ENCODE measurements at regions not wholly inside any gene's neighbourhood (a gene's known extent, or its start where the extent isn't known, plus 50 kb on each side); places are given as distances from the start of the nearest gene placed in this dataset.

- no peaks in the 10 kb centered on the region for H3K4me1 ChIP-seq (ENCODE audit: control insufficient read depth in 2 of 2, insufficient read depth in 2 of 2, low read length in 2 of 2)
- Mint-ChIP-seq H3K27me3 (no peaks in the 10 kb centered on the region), H3K27ac (no peak overlapping the region), H3K4me3 (no peak overlapping the region), H3K36me3 (no peaks in the 10 kb centered on the region), H3K9me3 (peaks cover 0 to 3% (median 0%) of the 10 kb centered on the region in 11 donors), H3K4me1 (no peaks in the 10 kb centered on the region)
- POLR2A ChIA-PET: no interaction called here
- H3K36me3 ChIP-seq (ENCODE audit: control insufficient read depth in 2 of 3, insufficient read depth in 3 of 3, low read length in 3 of 3): no peaks in the 10 kb centered on the region
- intact Hi-C loops (cut with micrococcal nuclease): no loop called here
- ATAC-seq: no peak
- CTCF ChIA-PET: no interaction called here
- DNase-seq: no peak
- H3K4me3 ChIP-seq (ENCODE audit: low read length): no peak overlapping the region
- H3K27ac ChIP-seq (ENCODE audit: low read depth, low read length): no peak overlapping the region
- no peaks in the 10 kb centered on the region for H3K27me3 ChIP-seq (ENCODE audit: control insufficient read depth in 2 of 2, insufficient read depth in 2 of 2, low read length in 2 of 2)
- H3K9me3 ChIP-seq (ENCODE audit: control insufficient read depth in 2 of 3, low read length in 3 of 3): no peaks in the 10 kb centered on the region
These were observed 127.4 kb upstream of the POF1B start for GRCh38 chrX:85506871-85507270.

GRCh38 chrX:85505801-85506200 is 126.3 kb upstream of the POF1B start:
- H3K27ac ChIP-seq (ENCODE audit: low read depth, low read length): no peak overlapping the region
- no peaks in the 10 kb centered on the region for H3K4me1 Mint-ChIP-seq
- no peaks in the 10 kb centered on the region for H3K9me3 ChIP-seq (ENCODE audit: control insufficient read depth in 2 of 3, low read length in 3 of 3)
- POLR2A ChIA-PET: no interaction called here
- H3K4me3 Mint-ChIP-seq: no peak overlapping the region
- H3K36me3 ChIP-seq (ENCODE audit: control insufficient read depth in 2 of 3, insufficient read depth in 3 of 3, low read length in 3 of 3): no peaks in the 10 kb centered on the region
- H3K27ac Mint-ChIP-seq: no peak overlapping the region
- ATAC-seq (no peak), DNase-seq (no peak)
- H3K27me3 ChIP-seq (ENCODE audit: control insufficient read depth in 2 of 2, insufficient read depth in 2 of 2, low read length in 2 of 2): no peaks in the 10 kb centered on the region
- no peaks in the 10 kb centered on the region for H3K36me3 Mint-ChIP-seq
- H3K27me3 Mint-ChIP-seq: no peaks in the 10 kb centered on the region
- no peaks in the 10 kb centered on the region for H3K4me1 ChIP-seq (ENCODE audit: control insufficient read depth in 2 of 2, insufficient read depth in 2 of 2, low read length in 2 of 2)
- H3K9me3 Mint-ChIP-seq: peaks cover 0 to 3% (median 0%) of the 10 kb centered on the region in 11 donors
- CTCF ChIA-PET: interaction anchor here (0.6 kb wide), 1 partner anchor 78 kb away, joined by 3 read pairs; no protein-coding TSS in a partner anchor
- intact Hi-C loops (cut with micrococcal nuclease): no loop called here
- H3K4me3 ChIP-seq (ENCODE audit: low read length): no peak overlapping the region

- no peaks in the 10 kb centered on the region for H3K36me3 ChIP-seq (ENCODE audit: control insufficient read depth in 2 of 3, insufficient read depth in 3 of 3, low read length in 3 of 3)
- CTCF ChIA-PET: no interaction called here
- POLR2A ChIA-PET: no interaction called here
These were observed 124.9 kb upstream of the POF1B start for GRCh38 chrX:85504381-85504780.

GRCh38 chrX:85503258-85504158 is 124.0 kb upstream of the POF1B start:
- H3K4me1 ChIP-seq (ENCODE audit: control insufficient read depth in 2 of 2, insufficient read depth in 2 of 2, low read length in 2 of 2): no peaks in the 10 kb centered on the region
- POLR2A ChIA-PET: no interaction called here
- H3K27me3 Mint-ChIP-seq: no peaks in the 10 kb centered on the region

More at GRCh38 chrX:85504381-85504780, 124.9 kb upstream of the POF1B start:
- H3K4me3 Mint-ChIP-seq: no peak overlapping the region
- H3K4me1 Mint-ChIP-seq: no peaks in the 10 kb centered on the region
- H3K27ac Mint-ChIP-seq: no peak overlapping the region
- no peaks in the 10 kb centered on the region for H3K27me3 Mint-ChIP-seq
- Histone ChIP-seq H3K4me3 (ENCODE audit: low read length) (no peak overlapping the region), H3K27ac (ENCODE audit: low read depth, low read length) (no peak overlapping the region), H3K4me1 (ENCODE audit: control insufficient read depth in 2 of 2, insufficient read depth in 2 of 2, low read length in 2 of 2) (no peaks in the 10 kb centered on the region), H3K27me3 (ENCODE audit: control insufficient read depth in 2 of 2, insufficient read depth in 2 of 2, low read length in 2 of 2) (no peaks in the 10 kb centered on the region), H3K9me3 (ENCODE audit: control insufficient read depth in 2 of 3, low read length in 3 of 3) (no peaks in the 10 kb centered on the region)
- no peaks in the 10 kb centered on the region for H3K36me3 Mint-ChIP-seq
- intact Hi-C loops (cut with micrococcal nuclease): no loop called here
- no peak for ATAC-seq
- peaks cover 0 to 3% (median 0%) of the 10 kb centered on the region in 11 donors for H3K9me3 Mint-ChIP-seq
- no peak for DNase-seq

GRCh38 chrX:85501349-85501748 is 121.9 kb upstream of the POF1B start:
- no peaks in the 10 kb centered on the region for H3K9me3 ChIP-seq (ENCODE audit: control insufficient read depth in 2 of 3, low read length in 3 of 3)
- H3K4me3 Mint-ChIP-seq: no peak overlapping the region
- H3K27ac ChIP-seq (ENCODE audit: low read depth, low read length): no peak overlapping the region
- intact Hi-C loops (cut with micrococcal nuclease): no loop called here
- DNase-seq (no peak), ATAC-seq (no peak)
- H3K27me3 Mint-ChIP-seq: no peaks in the 10 kb centered on the region
- no peaks in the 10 kb centered on the region for H3K36me3 ChIP-seq (ENCODE audit: control insufficient read depth in 2 of 3, insufficient read depth in 3 of 3, low read length in 3 of 3)
- no peaks in the 10 kb centered on the region for H3K4me1 Mint-ChIP-seq
- H3K27me3 ChIP-seq (ENCODE audit: control insufficient read depth in 2 of 2, insufficient read depth in 2 of 2, low read length in 2 of 2): no peaks in the 10 kb centered on the region
- H3K9me3 Mint-ChIP-seq: peaks cover 0 to 8% (median 0%) of the 10 kb centered on the region in 11 donors
- ChIA-PET POLR2A (no interaction called here), CTCF (no interaction called here)
- H3K36me3 Mint-ChIP-seq: no peaks in the 10 kb centered on the region
- no peak overlapping the region for H3K4me3 ChIP-seq (ENCODE audit: low read length)
- H3K4me1 ChIP-seq (ENCODE audit: control insufficient read depth in 2 of 2, insufficient read depth in 2 of 2, low read length in 2 of 2): no peaks in the 10 kb centered on the region
- H3K27ac Mint-ChIP-seq: no peak overlapping the region

More at GRCh38 chrX:85503258-85504158, 124.0 kb upstream of the POF1B start:
- DNase-seq (no peak), ATAC-seq (no peak)
- H3K27ac ChIP-seq (ENCODE audit: low read depth, low read length): no peak overlapping the region
- H3K4me3 ChIP-seq (ENCODE audit: low read length): no peak overlapping the region
- H3K27me3 ChIP-seq (ENCODE audit: control insufficient read depth in 2 of 2, insufficient read depth in 2 of 2, low read length in 2 of 2): no peaks in the 10 kb centered on the region
- Mint-ChIP-seq H3K27ac (no peak overlapping the region), H3K4me3 (no peak overlapping the region), H3K4me1 (no peaks in the 10 kb centered on the region), H3K36me3 (no peaks in the 10 kb centered on the region), H3K9me3 (peaks cover 0 to 6% (median 0%) of the 10 kb centered on the region in 11 donors)
- no peaks in the 10 kb centered on the region for H3K36me3 ChIP-seq (ENCODE audit: control insufficient read depth in 2 of 3, insufficient read depth in 3 of 3, low read length in 3 of 3)
- intact Hi-C loops (cut with micrococcal nuclease): no loop called here
- CTCF ChIA-PET: no interaction called here
- no peaks in the 10 kb centered on the region for H3K9me3 ChIP-seq (ENCODE audit: control insufficient read depth in 2 of 3, low read length in 3 of 3)

GRCh38 chrX:85499400-85499799 is 119.9 kb upstream of the POF1B start:
- no peak overlapping the region for H3K4me3 Mint-ChIP-seq
- peaks cover 0 to 8% (median 0%) of the 10 kb centered on the region in 11 donors for H3K9me3 Mint-ChIP-seq
- no peaks in the 10 kb centered on the region for H3K27me3 Mint-ChIP-seq
- Histone ChIP-seq H3K27ac (ENCODE audit: low read depth, low read length) (no peak overlapping the region), H3K36me3 (ENCODE audit: control insufficient read depth in 2 of 3, insufficient read depth in 3 of 3, low read length in 3 of 3) (no peaks in the 10 kb centered on the region), H3K4me1 (ENCODE audit: control insufficient read depth in 2 of 2, insufficient read depth in 2 of 2, low read length in 2 of 2) (no peaks in the 10 kb centered on the region), H3K4me3 (ENCODE audit: low read length) (no peak overlapping the region), H3K9me3 (ENCODE audit: control insufficient read depth in 2 of 3, low read length in 3 of 3) (no peaks in the 10 kb centered on the region), H3K27me3 (ENCODE audit: control insufficient read depth in 2 of 2, insufficient read depth in 2 of 2, low read length in 2 of 2) (no peaks in the 10 kb centered on the region)
- no peaks in the 10 kb centered on the region for H3K36me3 Mint-ChIP-seq
- ATAC-seq (no peak), DNase-seq (no peak)
- ChIA-PET CTCF (no interaction called here), POLR2A (no interaction called here)
- no peaks in the 10 kb centered on the region for H3K4me1 Mint-ChIP-seq
- H3K27ac Mint-ChIP-seq: no peak overlapping the region
- intact Hi-C loops (cut with micrococcal nuclease): no loop called here

GRCh38 chrX:85493821-85494220 is 114.4 kb upstream of the POF1B start:
- DNase-seq (no peak), ATAC-seq (no peak)
- Histone ChIP-seq H3K4me3 (ENCODE audit: low read length) (no peak overlapping the region), H3K9me3 (ENCODE audit: control insufficient read depth in 2 of 3, low read length in 3 of 3) (no peaks in the 10 kb centered on the region), H3K4me1 (ENCODE audit: control insufficient read depth in 2 of 2, insufficient read depth in 2 of 2, low read length in 2 of 2) (no peaks in the 10 kb centered on the region), H3K27ac (ENCODE audit: low read depth, low read length) (no peak overlapping the region), H3K36me3 (ENCODE audit: control insufficient read depth in 2 of 3, insufficient read depth in 3 of 3, low read length in 3 of 3) (no peaks in the 10 kb centered on the region), H3K27me3 (ENCODE audit: control insufficient read depth in 2 of 2, insufficient read depth in 2 of 2, low read length in 2 of 2) (no peaks in the 10 kb centered on the region)
- H3K4me3 Mint-ChIP-seq: no peak overlapping the region
- H3K36me3 Mint-ChIP-seq: no peaks in the 10 kb centered on the region
- ChIA-PET POLR2A (no interaction called here), CTCF (no interaction called here)
- no peak overlapping the region for H3K27ac Mint-ChIP-seq
- H3K27me3 Mint-ChIP-seq: no peaks in the 10 kb centered on the region
- H3K4me1 Mint-ChIP-seq: no peaks in the 10 kb centered on the region
- intact Hi-C loops (cut with micrococcal nuclease): no loop called here
- peaks cover 0 to 6% (median 0%) of the 10 kb centered on the region in 11 donors for H3K9me3 Mint-ChIP-seq

All from naive thymus-derived CD4-positive, alpha-beta T cell (primary cell).